ENCODE measurements at regions not wholly inside any gene's neighbourhood (a gene's known extent, or its start where the extent isn't known, plus 50 kb on each side); places are given as distances from the start of the nearest gene placed in this dataset.

- TF ChIP-seq EP300 (IDR thresholded peaks at IDR 0.05; ENCODE audit: borderline replicate concordance in 1 of 2, control insufficient read depth in 1 of 2, low read depth in 2 of 2, low read length in 2 of 2) (no peak), SIX5 (IDR thresholded peaks at IDR 0.05; ENCODE audit: low read depth, low read length, severe bottlenecking) (no peak)
Observed at GRCh38 chr9:18353473-18353872, 120.5 kb upstream of the ADAMTSL1 start.
